IMR-90 (cell line): ENCODE measurements at regions not wholly inside any gene's neighbourhood (a gene's known extent, or its start where the extent isn't known, plus 50 kb on each side); places are given as distances from the start of the nearest gene placed in this dataset.

Experiments
- BHLHE40 ChIP-seq: fragments of 150-350 bp; IDR thresholded peaks from 2 replicates; pipeline ENCODE4 v1.6.1; 2016; ENCODE audit warnings: mild to moderate bottlenecking, low read depth, low read length
- ELK1 ChIP-seq: fragments of 150-350 bp; IDR thresholded peaks from 2 replicates; pipeline ENCODE4 v1.6.1; 2016; ENCODE audit warnings: low read depth, mild to moderate bottlenecking, low read length, moderate library complexity, borderline replicate concordance
- FOS ChIP-seq: fragments of 150-350 bp; IDR thresholded peaks from 2 replicates; pipeline ENCODE4 v1.6.1; 2016; ENCODE audit warnings: low read depth, low read length
- NFE2L2 ChIP-seq: fragments of 150-350 bp; IDR thresholded peaks from 2 replicates; pipeline ENCODE4 v1.6.1; 2016; ENCODE audit warnings: low read depth, mild to moderate bottlenecking, low read length
- POLR2A ChIP-seq: IDR thresholded peaks from 2 replicates; pipeline ENCODE4 v1.6.1; 2012; ENCODE audit warnings: mild to moderate bottlenecking, low read depth, low read length
- RAD21 ChIP-seq: IDR thresholded peaks from 2 replicates; pipeline ENCODE4 v1.6.1; 2012; ENCODE audit warnings: low read length, improper control_type of control experiment
- RFX5 ChIP-seq: IDR thresholded peaks from 2 replicates; pipeline ENCODE4 v1.8.0; 2012; ENCODE audit warnings: low read depth, mild to moderate bottlenecking, low read length, moderate library complexity
- TF ChIP-seq, protein P1 (sequence below): conservative IDR thresholded peaks from 2 replicates; pipeline ENCODE4 v1.5.1; 2012; ENCODE audit warnings: mild to moderate bottlenecking, low read depth, low read length, improper control_type of control experiment

DNA sequence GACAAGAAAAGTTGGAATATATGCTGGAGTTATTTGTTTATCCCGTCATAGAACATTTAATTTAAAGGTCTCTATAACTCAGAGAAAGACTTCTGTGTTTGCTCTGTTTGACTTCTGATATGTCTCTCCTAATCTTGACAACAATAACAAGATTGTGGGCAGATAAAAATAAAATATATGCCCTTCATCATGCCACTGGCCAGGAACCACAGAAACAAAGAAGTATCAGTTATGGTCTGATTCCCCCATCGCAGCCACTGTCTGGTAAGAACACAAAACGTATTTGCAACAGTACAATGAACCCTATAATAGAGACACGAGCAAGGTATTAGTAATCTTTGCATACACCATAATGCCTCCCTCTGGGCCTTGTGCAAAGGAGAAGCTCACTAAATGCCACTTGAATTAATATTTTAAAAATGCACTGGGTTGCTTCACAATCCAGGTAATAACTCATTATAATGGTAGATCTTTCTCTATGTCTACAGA is 1498.3 kb downstream of the CDH11 start:
- TF ChIP-seq, protein P1, sequence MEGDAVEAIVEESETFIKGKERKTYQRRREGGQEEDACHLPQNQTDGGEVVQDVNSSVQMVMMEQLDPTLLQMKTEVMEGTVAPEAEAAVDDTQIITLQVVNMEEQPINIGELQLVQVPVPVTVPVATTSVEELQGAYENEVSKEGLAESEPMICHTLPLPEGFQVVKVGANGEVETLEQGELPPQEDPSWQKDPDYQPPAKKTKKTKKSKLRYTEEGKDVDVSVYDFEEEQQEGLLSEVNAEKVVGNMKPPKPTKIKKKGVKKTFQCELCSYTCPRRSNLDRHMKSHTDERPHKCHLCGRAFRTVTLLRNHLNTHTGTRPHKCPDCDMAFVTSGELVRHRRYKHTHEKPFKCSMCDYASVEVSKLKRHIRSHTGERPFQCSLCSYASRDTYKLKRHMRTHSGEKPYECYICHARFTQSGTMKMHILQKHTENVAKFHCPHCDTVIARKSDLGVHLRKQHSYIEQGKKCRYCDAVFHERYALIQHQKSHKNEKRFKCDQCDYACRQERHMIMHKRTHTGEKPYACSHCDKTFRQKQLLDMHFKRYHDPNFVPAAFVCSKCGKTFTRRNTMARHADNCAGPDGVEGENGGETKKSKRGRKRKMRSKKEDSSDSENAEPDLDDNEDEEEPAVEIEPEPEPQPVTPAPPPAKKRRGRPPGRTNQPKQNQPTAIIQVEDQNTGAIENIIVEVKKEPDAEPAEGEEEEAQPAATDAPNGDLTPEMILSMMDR, result no peak
- no peak for TF ChIP-seq ELK1
- TF ChIP-seq NFE2L2, result no peak
- TF ChIP-seq RAD21, result no peak
- no peak for TF ChIP-seq RFX5
- no peak for TF ChIP-seq POLR2A
- TF ChIP-seq BHLHE40, result no peak
- TF ChIP-seq FOS, result no peak
